Gastrocnemius medialis (tissue), 4 donors: ENCODE measurements at regions not wholly inside any gene's neighbourhood (a gene's known extent, or its start where the extent isn't known, plus 50 kb on each side); places are given as distances from the start of the nearest gene placed in this dataset.

Experiments
- CTCF ChIP-seq, 5 experiments: fragments of 450-650 bp in 3 of 5; fragments of 200-600 bp in 2 of 5; sonication (generic) in 2 of 5; IDR thresholded peaks in 4 of 5; conservative IDR thresholded peaks in 1 of 5; 1 replicate in 4 of 5; 2 replicates in 1 of 5; pipeline ENCODE4 v1.5.1; 2016 to 2019; ENCODE audit warnings: antibody characterized with exemption in 5 of 5, mild to moderate bottlenecking in 3 of 5, moderate library complexity in 3 of 5
- POLR2A ChIP-seq, 2 donors: fragments of 450-650 bp; IDR thresholded peaks; one replicate each; pipeline ENCODE4 v1.6.1; 2017; ENCODE audit warnings: antibody characterized with exemption in 2 of 2, mild to moderate bottlenecking in 2 of 2, moderate library complexity in 2 of 2

DNA sequence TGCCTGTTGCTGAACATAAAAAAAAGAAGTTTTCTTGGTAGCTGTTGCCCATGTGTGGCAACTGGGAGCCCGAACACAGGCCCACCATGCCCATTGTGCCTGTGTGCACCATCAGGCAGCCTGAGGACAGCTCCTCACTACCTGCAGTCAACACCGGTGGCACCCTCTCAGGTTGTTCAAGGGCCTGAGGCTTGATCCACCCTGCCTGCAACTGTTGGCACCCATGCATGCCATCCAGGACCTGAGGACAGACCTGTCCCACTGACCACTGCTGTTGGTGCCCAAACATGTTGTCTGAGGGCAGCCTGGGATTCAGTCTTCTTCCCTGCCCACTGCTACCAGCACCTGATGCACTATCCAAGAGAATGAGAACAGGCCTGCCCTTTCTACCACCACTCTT, 661.1 kb upstream of the ZNF804A start:
- no peak for TF ChIP-seq CTCF (IDR thresholded peaks at IDR 0.05 in 4 of 5, conservative IDR thresholded peaks at IDR 0.05 in 1 of 5)
- TF ChIP-seq POLR2A (IDR thresholded peaks at IDR 0.05), result no peak
